HT1080 (cell line): ENCODE measurements at regions not wholly inside any gene's neighbourhood (a gene's known extent, or its start where the extent isn't known, plus 50 kb on each side); places are given as distances from the start of the nearest gene placed in this dataset.

ENCODE experiments used
- DNase-seq: peaks from one replicate; pipeline ENCODE4 v3.0.0-alpha.2; 2015; ENCODE audit warnings: low read depth

- DNase-seq: no peak
Observed at GRCh38 chr15:96225642-96226259, 104.7 kb upstream of the NR2F2 start.

GRCh38 chr15:96230526-96231181 lies 99.8 kb upstream of the NR2F2 start:
- DNase-seq: peak; percentile 66

- DNase-seq: no peak
Observed at GRCh38 chr15:96232335-96232734, 98.2 kb upstream of the NR2F2 start.

GRCh38 chr15:96234109-96234892 lies 96.2 kb upstream of the NR2F2 start:
- DNase-seq: no peak

- no peak for DNase-seq
Observed at GRCh38 chr15:96237002-96237401, 93.5 kb upstream of the NR2F2 start.

GRCh38 chr15:96242761-96243160 lies 87.7 kb upstream of the NR2F2 start:
- no peak for DNase-seq

- peak; percentile 7 for DNase-seq
Observed at GRCh38 chr15:96243701-96244100, 86.8 kb upstream of the NR2F2 start.

GRCh38 chr15:96245252-96245651 lies 85.2 kb upstream of the NR2F2 start:
- no peak for DNase-seq

- DNase-seq: no peak
Observed at GRCh38 chr15:96246057-96246456, 84.4 kb upstream of the NR2F2 start.

- DNase-seq: no peak
Observed at GRCh38 chr15:96247621-96248305, 82.7 kb upstream of the NR2F2 start.

- DNase-seq: no peak
Observed at GRCh38 chr15:96252148-96252547, 78.4 kb upstream of the NR2F2 start.

GRCh38 chr15:96253006-96253747 lies 77.3 kb upstream of the NR2F2 start:
- DNase-seq: no peak

GRCh38 chr15:96254173-96254572 lies 76.3 kb upstream of the NR2F2 start:
- no peak for DNase-seq

GRCh38 chr15:96255599-96255998 lies 74.9 kb upstream of the NR2F2 start:
- no peak for DNase-seq

- no peak for DNase-seq
Observed at GRCh38 chr15:96261575-96262034, 68.9 kb upstream of the NR2F2 start.

GRCh38 chr15:96262097-96262496 lies 68.4 kb upstream of the NR2F2 start:
- DNase-seq: no peak

GRCh38 chr15:96262549-96263489 lies 67.7 kb upstream of the NR2F2 start:
- no peak for DNase-seq

GRCh38 chr15:96264351-96264798 lies 66.1 kb upstream of the NR2F2 start:
- DNase-seq: no peak

- no peak for DNase-seq
Observed at GRCh38 chr15:96264801-96265515, 65.5 kb upstream of the NR2F2 start.
